ENCODE measurements at regions not wholly inside any gene's neighbourhood (a gene's known extent, or its start where the extent isn't known, plus 50 kb on each side); places are given as distances from the start of the nearest gene placed in this dataset.

- CTCF ChIA-PET: no interaction called here
- ATAC-seq: no peak
These were observed 316.4 kb upstream of the RND3 start for GRCh38 chr2:150803689-150804398.

More at GRCh38 chr2:150803689-150804398, 316.4 kb upstream of the RND3 start:
- no peaks in the 10 kb centered on the region for H3K79me2 ChIP-seq (ENCODE audit: insufficient read depth, low read length)
- H3K27me3 ChIP-seq (ENCODE audit: insufficient read depth, low read length): no peaks in the 10 kb centered on the region
- H3K4me3 ChIP-seq (replicated peaks in 1 of 2; ENCODE audit: low read depth in 1 of 2, low read length in 2 of 2): no peak overlapping the region
- no peak overlapping the region for H2AFZ ChIP-seq (ENCODE audit: low read depth, low read length, poor library complexity, severe bottlenecking)
- H3K36me3 ChIP-seq (ENCODE audit: control insufficient read depth in 1 of 2, insufficient read depth in 2 of 2, low read length in 2 of 2): no peaks in the 10 kb centered on the region
- H3K4me1 ChIP-seq (ENCODE audit: control insufficient read depth in 1 of 2, insufficient read depth in 2 of 2, low read length in 2 of 2): no peaks in the 10 kb centered on the region
- ChIA-PET RAD21 (ENCODE audit: low non-redundant PET in 1 of 2, low total read pairs in 2 of 2, uncharacterized antibody in 2 of 2, unreplicated experiment in 2 of 2) (no interaction called here), POLR2A (no interaction called here)
- DNase-seq (ENCODE audit: low read depth, low spot score): no peak
- BruUV-seq (replicated peaks): no TSS peak
- no peaks in the 10 kb centered on the region for H3K9me2 ChIP-seq (ENCODE audit: insufficient read depth)
- H3K9ac ChIP-seq (ENCODE audit: low read length): no peak overlapping the region
- H4K20me1 ChIP-seq (ENCODE audit: insufficient read depth): no peaks in the 10 kb centered on the region
- H3K4me2 ChIP-seq (ENCODE audit: low read length): no peak overlapping the region
- intact Hi-C loops (cut with micrococcal nuclease): no loop called here
- no peak overlapping the region for H3K27ac ChIP-seq (ENCODE audit: low read depth, low read length)
- TF ChIP-seq SP1 (IDR thresholded peaks at IDR 0.05; ENCODE audit: low read depth) (no peak), MAX (IDR thresholded peaks at IDR 0.05) (no peak), EGR1 (IDR thresholded peaks at IDR 0.05; ENCODE audit: low read depth) (no peak), YY1 (IDR thresholded peaks at IDR 0.05; ENCODE audit: extremely low read depth, insufficient replicate concordance, low read depth, low read length) (no peak), RAD21 (IDR thresholded peaks at IDR 0.05; ENCODE audit: low read depth) (no peak), REST (IDR thresholded peaks at IDR 0.05; ENCODE audit: low read depth) (no peak), ZNF274 (IDR thresholded peaks at IDR 0.05; ENCODE audit: low read depth, low read length) (no peak), ZBTB33 (IDR thresholded peaks at IDR 0.05; ENCODE audit: extremely low read depth, insufficient replicate concordance, low read length) (no peak), CTCF (IDR thresholded peaks at IDR 0.05 in 2 of 3, conservative IDR thresholded peaks at IDR 0.05 in 1 of 3; ENCODE audit: borderline replicate concordance in 1 of 3, insufficient read depth in 1 of 3, low read depth in 2 of 3, low read length in 2 of 3) (no peak)
- no peaks in the 10 kb centered on the region for H3K9me3 ChIP-seq (ENCODE audit: control insufficient read depth in 1 of 2, insufficient read depth in 1 of 2, low read depth in 1 of 2, low read length in 2 of 2)
